Breast epithelium (tissue), 3 donors: ENCODE measurements at regions not wholly inside any gene's neighbourhood (a gene's known extent, or its start where the extent isn't known, plus 50 kb on each side); places are given as distances from the start of the nearest gene placed in this dataset.

Source experiments
- CTCF ChIP-seq, 3 donors: fragments of 450-650 bp; IDR thresholded peaks; one replicate each; pipeline ENCODE4 v1.5.1; 2016 to 2017; ENCODE audit warnings: antibody characterized with exemption in 3 of 3, mild to moderate bottlenecking in 3 of 3, moderate library complexity in 3 of 3
- POLR2AphosphoS5 ChIP-seq, 3 donors: sonication (generic); formaldehyde crosslinking; IDR thresholded peaks; one replicate each; pipeline ENCODE4 v1.6.1; 2017; ENCODE audit warnings: antibody characterized with exemption in 3 of 3

- TF ChIP-seq CTCF (IDR thresholded peaks at IDR 0.05), result no peak
- no peak for TF ChIP-seq POLR2AphosphoS5 (IDR thresholded peaks at IDR 0.05)
These were observed 297.1 kb upstream of the DAB1 start for GRCh38 chr1:57721001-57721400.
